Ovary (tissue), 7 donors: ENCODE measurements at regions not wholly inside any gene's neighbourhood (a gene's known extent, or its start where the extent isn't known, plus 50 kb on each side); places are given as distances from the start of the nearest gene placed in this dataset.
"Not testable (repeated sequence)": the region's sequence is repeated elsewhere in the genome, so short reads cannot be mapped to it uniquely, and the experiment has no call there.

ENCODE experiments used
- DNase-seq, 5 donors: peaks; one replicate each; pipeline ENCODE4 v3.0.0-alpha.2; 2019 to 2020
- H3K27ac ChIP-seq, 2 donors: fragments of 200-600 bp; one replicate each; pipeline versions ENCODE4 v1.5.1 to v1.8.0; 2019 to 2022
- H3K27me3 ChIP-seq: fragments of 200-600 bp; one replicate; pipeline ENCODE4 v1.8.0; 2022
- H3K36me3 ChIP-seq: fragments of 200-600 bp; sonication (generic); one replicate; pipeline ENCODE4 v1.5.1; 2019
- H3K4me1 ChIP-seq: one replicate; pipeline ENCODE4 v1.8.1; 2013; ENCODE audit warnings: mild to moderate bottlenecking, moderate library complexity; ENCODE audit not compliant: insufficient read depth
- H3K4me3 ChIP-seq: fragments of 200-600 bp; sonication (generic); one replicate; pipeline ENCODE4 v1.5.1; 2017
- H3K9me3 ChIP-seq, 2 donors: fragments of 200-600 bp in 1 of 2; sonication (generic) in 1 of 2; one replicate each; pipeline versions ENCODE4 v1.5.1 to v1.8.1; 2013 to 2019; ENCODE audit warnings: mild to moderate bottlenecking in 1 of 2, moderate library complexity in 1 of 2
- EP300 ChIP-seq: sonication (generic); formaldehyde crosslinking; IDR thresholded peaks from one replicate; pipeline ENCODE4 v1.6.1; 2017; ENCODE audit warnings: antibody characterized with exemption
- POLR2A ChIP-seq: fragments of 450-650 bp; IDR thresholded peaks from one replicate; pipeline ENCODE4 v1.6.1; 2017; ENCODE audit warnings: antibody characterized with exemption, mild to moderate bottlenecking, moderate library complexity
- WGBS, 3 donors: extraction: QIAGEN DNeasy Blood & Tissue Kit in 1 of 3; methylation state at CpG; one replicate each; pipeline versions ENCODE4 v1.1.5 to v1.1.7; 2013 to 2017; 5-methylcytosine and 5-hydroxymethylcytosine counted together
- intact Hi-C, 4 donors: fragments of 100-400 bp; cut with DNase I; formaldehyde crosslinking; loops; one replicate each; pipeline versions ENCODE4 v1.11.0 to v1.15.1; 2022 to 2023
- TF ChIP-seq, protein P1 (sequence below), 3 donors: fragments of 450-650 bp in 2 of 3; fragments of 200-600 bp in 1 of 3; IDR thresholded peaks; one replicate each; pipeline versions ENCODE4 v1.5.1 to v1.8.0; 2016 to 2022; ENCODE audit warnings: antibody characterized with exemption in 3 of 3, mild to moderate bottlenecking in 1 of 3
- donor health status: DM: no; HTN: no; CAD: no; lungs with moderate emphysema.
- donor health status: DM: no; HTN: no; CAD: no.
- donor health status: Bipolar disorder and iron deficiency.
- donor health status: DM: no; HTN: no; CAD: no.
- donor health status: DM: yes; HTN: yes; CAD: no.

DNA sequence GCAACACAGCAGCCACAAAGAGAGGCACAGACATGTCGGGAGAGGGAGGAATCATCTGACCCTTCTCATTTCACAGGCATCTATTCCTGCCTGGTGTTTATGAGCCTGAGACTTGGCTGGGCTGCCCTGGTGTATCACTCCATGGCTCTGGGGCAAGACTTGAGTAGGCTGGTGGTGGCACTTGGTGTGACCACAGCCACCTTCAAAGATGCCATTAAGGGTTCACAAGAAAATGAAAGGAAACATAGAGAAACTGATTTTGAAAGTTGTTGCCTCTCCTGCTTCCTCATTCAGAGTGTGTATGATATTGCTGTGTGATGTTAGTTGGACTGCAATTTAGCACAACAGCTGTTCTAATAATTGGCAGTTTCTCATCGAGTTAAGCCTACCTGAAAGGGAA, 298.8 kb downstream of the FAM72C start:
- TF ChIP-seq POLR2A (no peak), EP300 (no peak)
- TF ChIP-seq, protein P1, sequence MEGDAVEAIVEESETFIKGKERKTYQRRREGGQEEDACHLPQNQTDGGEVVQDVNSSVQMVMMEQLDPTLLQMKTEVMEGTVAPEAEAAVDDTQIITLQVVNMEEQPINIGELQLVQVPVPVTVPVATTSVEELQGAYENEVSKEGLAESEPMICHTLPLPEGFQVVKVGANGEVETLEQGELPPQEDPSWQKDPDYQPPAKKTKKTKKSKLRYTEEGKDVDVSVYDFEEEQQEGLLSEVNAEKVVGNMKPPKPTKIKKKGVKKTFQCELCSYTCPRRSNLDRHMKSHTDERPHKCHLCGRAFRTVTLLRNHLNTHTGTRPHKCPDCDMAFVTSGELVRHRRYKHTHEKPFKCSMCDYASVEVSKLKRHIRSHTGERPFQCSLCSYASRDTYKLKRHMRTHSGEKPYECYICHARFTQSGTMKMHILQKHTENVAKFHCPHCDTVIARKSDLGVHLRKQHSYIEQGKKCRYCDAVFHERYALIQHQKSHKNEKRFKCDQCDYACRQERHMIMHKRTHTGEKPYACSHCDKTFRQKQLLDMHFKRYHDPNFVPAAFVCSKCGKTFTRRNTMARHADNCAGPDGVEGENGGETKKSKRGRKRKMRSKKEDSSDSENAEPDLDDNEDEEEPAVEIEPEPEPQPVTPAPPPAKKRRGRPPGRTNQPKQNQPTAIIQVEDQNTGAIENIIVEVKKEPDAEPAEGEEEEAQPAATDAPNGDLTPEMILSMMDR (IDR thresholded peaks at IDR 0.05): no peak
- Histone ChIP-seq H3K4me3 (no peak overlapping the region), H3K36me3 (no peaks in the 10 kb centered on the region), H3K27ac (no peak overlapping the region), H3K9me3 (peaks cover 0 to 3% of the 10 kb centered on the region in 2 donors), H3K27me3 (no peaks in the 10 kb centered on the region), H3K4me1 (no peaks in the 10 kb centered on the region)
- 56 to 61% (median 56%) methylated on average over 2 of the region's 2 CpGs for WGBS, 3 donors
- intact Hi-C loops: no loop called here
- DNase-seq: no peak

DNA sequence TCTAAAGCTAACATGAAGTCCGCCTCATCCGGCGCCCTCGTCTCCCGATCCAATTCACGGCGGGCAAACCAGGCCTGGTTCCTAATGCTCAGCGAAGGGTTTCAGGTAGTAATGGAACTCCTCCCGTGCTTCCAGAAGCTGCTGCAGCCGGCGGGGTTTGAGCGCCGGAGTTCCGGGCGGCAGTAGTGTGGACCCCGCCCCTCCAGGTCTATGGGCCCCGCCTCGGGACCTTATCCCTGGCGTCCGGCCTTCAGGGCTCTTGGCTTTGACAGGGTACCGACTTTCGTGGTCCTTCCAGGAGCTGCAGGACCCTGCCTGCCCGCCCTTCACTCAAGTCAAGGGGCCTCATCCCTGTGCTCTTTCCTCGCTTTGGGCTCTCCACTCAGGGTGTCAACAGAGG, 304.1 kb downstream of the FAM72C start:
- intact Hi-C loops: no loop called here
- DNase-seq: no peak
- Histone ChIP-seq H3K4me1 (no peaks in the 10 kb centered on the region), H3K27me3 (no peaks in the 10 kb centered on the region), H3K4me3 (no peak overlapping the region), H3K9me3 (peaks cover 0 to 4% of the 10 kb centered on the region in 2 donors), H3K36me3 (no peaks in the 10 kb centered on the region), H3K27ac (no peak overlapping the region)
- TF ChIP-seq EP300 (no peak), POLR2A (no peak)
- TF ChIP-seq, protein P1 (IDR thresholded peaks at IDR 0.05): no peak
- WGBS, 3 donors: 21 to 62% (median 56%) methylated on average over 16 to 24 of the region's 24 CpGs

DNA sequence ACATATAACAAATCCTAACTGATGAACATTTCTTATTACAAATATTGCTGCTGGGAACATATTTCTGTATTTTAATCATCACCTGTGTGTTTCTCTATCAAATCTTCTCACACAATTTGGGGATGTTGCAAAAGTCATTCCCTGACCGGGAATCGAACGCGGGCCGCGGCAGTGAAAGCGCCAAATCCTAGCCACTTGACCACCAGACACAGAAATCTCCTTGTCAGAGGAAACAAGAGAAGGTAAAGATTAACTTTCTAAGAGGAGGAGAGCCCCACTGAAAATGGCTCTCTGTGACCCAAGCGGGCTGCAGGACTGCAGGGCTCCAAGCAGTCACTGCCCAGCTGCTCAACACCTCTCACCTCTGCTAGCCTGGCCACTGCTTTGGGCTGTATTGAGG, 304.9 kb downstream of the FAM72C start:
- no peaks in the 10 kb centered on the region for H3K4me1 ChIP-seq
- intact Hi-C loops: no loop called here

DNA sequence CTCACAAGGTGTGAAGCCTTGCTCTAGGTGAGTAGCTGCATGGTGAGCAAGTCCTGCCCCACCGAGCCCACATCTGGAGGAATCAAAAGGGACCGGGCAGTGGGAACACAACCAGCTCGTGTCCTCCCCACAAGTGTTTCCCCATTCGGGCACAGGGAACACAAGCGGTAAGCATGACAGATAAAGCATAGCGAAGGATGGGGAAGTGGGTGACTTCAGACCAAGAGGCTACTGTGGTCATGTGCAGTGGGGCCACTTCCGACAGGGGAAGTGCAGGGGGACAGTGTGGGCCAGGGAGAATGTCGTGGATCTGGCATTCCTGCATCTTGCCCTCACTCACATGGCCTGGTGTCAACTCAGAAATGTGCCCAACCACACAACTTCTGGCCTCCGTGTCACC, 306.2 kb downstream of the FAM72C start:
- DNase-seq: no peak
- 60 to 76% (median 71%) methylated on average over 9 of the region's 9 CpGs for WGBS, 3 donors
- intact Hi-C loops: no loop called here

More for the DNA sequence above, 304.9 kb downstream of the FAM72C start:
- no peak for DNase-seq
- H3K4me3 ChIP-seq: no peak overlapping the region
- H3K36me3 ChIP-seq: no peaks in the 10 kb centered on the region
- no peak overlapping the region for H3K27ac ChIP-seq
- no peak for TF ChIP-seq EP300
- TF ChIP-seq, protein P1 (IDR thresholded peaks at IDR 0.05): no peak
- no peaks in the 10 kb centered on the region for H3K27me3 ChIP-seq
- WGBS, 3 donors: 74 to 93% (median 79%) methylated on average over 8 of the region's 8 CpGs
- H3K9me3 ChIP-seq: peaks cover 0 to 4% of the 10 kb centered on the region in 2 donors

DNA sequence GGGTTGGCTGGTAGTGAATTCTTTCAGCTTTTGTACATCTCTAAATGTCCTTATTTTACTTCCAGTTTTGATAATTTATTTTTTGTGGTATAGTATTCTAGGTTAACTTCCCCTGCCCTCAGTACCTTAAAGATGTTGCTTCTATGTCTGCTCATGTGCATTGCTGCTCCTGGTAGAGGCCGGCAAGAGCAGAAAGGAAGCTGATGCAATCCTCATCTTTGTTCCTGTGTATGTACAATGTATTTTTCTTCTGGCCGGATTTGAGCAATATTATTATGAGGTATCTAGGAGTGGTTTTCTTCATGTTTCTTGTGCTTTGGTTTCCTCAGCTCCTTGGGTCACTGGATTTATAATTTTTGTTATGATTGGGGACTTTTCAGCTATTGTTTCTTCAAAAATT, 308.7 kb downstream of the FAM72C start:
- H3K36me3 ChIP-seq, H3K4me3 ChIP-seq, H3K9me3 ChIP-seq, DNase-seq, H3K27me3 ChIP-seq, intact Hi-C loops, H3K4me1 ChIP-seq, H3K27ac ChIP-seq: not testable (repeated sequence)
- WGBS, 3 donors: 54 to 80% (median 62%) methylated on average over 2 of the region's 2 CpGs

More for the DNA sequence above, 306.2 kb downstream of the FAM72C start:
- no peak overlapping the region for H3K27ac ChIP-seq
- no peak for TF ChIP-seq EP300
- TF ChIP-seq, protein P1 (IDR thresholded peaks at IDR 0.05): no peak
- no peak for TF ChIP-seq POLR2A
- no peaks in the 10 kb centered on the region for H3K27me3 ChIP-seq
- H3K4me3 ChIP-seq: no peak overlapping the region
- no peaks in the 10 kb centered on the region for H3K36me3 ChIP-seq
- peaks cover 0 to 4% of the 10 kb centered on the region in 2 donors for H3K9me3 ChIP-seq
- H3K4me1 ChIP-seq: no peaks in the 10 kb centered on the region
